SK-N-MC (cell line): ENCODE measurements at regions not wholly inside any gene's neighbourhood (a gene's known extent, or its start where the extent isn't known, plus 50 kb on each side); places are given as distances from the start of the nearest gene placed in this dataset.

Experiments used
- EZH2 ChIP-seq: fragments of 200-600 bp; sonication (generic); IDR thresholded peaks from one replicate; pipeline ENCODE4 v1.6.1; 2017; ENCODE audit warnings: antibody characterized with exemption
- FOXP2 ChIP-seq: optimal IDR thresholded peaks from 2 replicates; pipeline ENCODE3; 2011; ENCODE audit warnings: mild to moderate bottlenecking, moderate library complexity; ENCODE audit not compliant: insufficient read depth; ENCODE audit errors: extremely low read length, control extremely low read depth
- POLR2AphosphoS5 ChIP-seq: IDR thresholded peaks from 2 replicates; pipeline ENCODE4 v1.6.1; 2012; ENCODE audit warnings: mild to moderate bottlenecking, low read depth, low read length, borderline replicate concordance

GRCh38 chr6:44035621-44036020 is 91.6 kb downstream of the MRPL14 start:
- TF ChIP-seq EZH2 (no peak), POLR2AphosphoS5 (no peak), FOXP2 (no peak)
